ENCODE measurements at regions not wholly inside any gene's neighbourhood (a gene's known extent, or its start where the extent isn't known, plus 50 kb on each side); places are given as distances from the start of the nearest gene placed in this dataset.

DNA sequence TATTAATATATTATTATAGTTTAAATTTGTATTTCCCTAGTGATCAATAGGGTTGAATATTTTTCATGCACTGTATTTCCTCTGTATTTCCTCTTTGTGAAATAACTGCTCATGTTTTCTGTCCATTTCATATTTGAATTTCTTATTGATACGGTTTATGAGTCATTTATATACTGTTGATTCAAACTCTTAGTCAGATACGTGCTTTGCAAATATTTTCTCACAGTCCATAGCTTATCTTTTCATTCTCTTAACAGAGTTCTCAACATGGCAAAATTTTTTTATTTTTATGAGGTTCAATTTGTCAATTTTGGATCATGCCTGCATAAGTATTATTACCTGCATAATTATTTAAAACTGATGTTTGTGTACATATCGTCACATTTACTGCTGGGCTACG is 329.6 kb downstream of the HAO1 start:
- Mint-ChIP-seq H3K4me3 (no peak overlapping the region), H3K9me3 (no peaks in the 10 kb centered on the region), H3K27ac (no peak overlapping the region), H3K4me1 (no peaks in the 10 kb centered on the region), H3K27me3 (ENCODE audit: insufficient read depth) (no peaks in the 10 kb centered on the region), H3K36me3 (ENCODE audit: low read depth) (no peaks in the 10 kb centered on the region)
- Histone ChIP-seq H3K4me3 (ENCODE audit: low read length) (no peak overlapping the region), H3K27ac (ENCODE audit: low read depth, low read length) (no peak overlapping the region), H3K27me3 (ENCODE audit: control insufficient read depth, insufficient read depth, low read length, poor library complexity, severe bottlenecking) (no peaks in the 10 kb centered on the region), H3K36me3 (ENCODE audit: control insufficient read depth, insufficient read depth, low read length) (no peaks in the 10 kb centered on the region), H3K9me3 (ENCODE audit: control insufficient read depth, low read length) (no peaks in the 10 kb centered on the region), H3K9ac (ENCODE audit: extremely low read depth, low read length, poor library complexity, severe bottlenecking) (no peak overlapping the region), H3K4me1 (ENCODE audit: control insufficient read depth, insufficient read depth, low read length) (no peaks in the 10 kb centered on the region)
- TF ChIP-seq, protein P1, sequence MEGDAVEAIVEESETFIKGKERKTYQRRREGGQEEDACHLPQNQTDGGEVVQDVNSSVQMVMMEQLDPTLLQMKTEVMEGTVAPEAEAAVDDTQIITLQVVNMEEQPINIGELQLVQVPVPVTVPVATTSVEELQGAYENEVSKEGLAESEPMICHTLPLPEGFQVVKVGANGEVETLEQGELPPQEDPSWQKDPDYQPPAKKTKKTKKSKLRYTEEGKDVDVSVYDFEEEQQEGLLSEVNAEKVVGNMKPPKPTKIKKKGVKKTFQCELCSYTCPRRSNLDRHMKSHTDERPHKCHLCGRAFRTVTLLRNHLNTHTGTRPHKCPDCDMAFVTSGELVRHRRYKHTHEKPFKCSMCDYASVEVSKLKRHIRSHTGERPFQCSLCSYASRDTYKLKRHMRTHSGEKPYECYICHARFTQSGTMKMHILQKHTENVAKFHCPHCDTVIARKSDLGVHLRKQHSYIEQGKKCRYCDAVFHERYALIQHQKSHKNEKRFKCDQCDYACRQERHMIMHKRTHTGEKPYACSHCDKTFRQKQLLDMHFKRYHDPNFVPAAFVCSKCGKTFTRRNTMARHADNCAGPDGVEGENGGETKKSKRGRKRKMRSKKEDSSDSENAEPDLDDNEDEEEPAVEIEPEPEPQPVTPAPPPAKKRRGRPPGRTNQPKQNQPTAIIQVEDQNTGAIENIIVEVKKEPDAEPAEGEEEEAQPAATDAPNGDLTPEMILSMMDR (conservative IDR thresholded peaks at IDR 0.05), result no peak
- 100% methylated on average over 4 of the region's 4 CpGs; no CpG with 5 or more reads in 1 of the 2 experiments for WGBS, 2 experiments (ENCODE audit: insufficient coverage in 1 of 2, insufficient read length in 1 of 2)
- DNase-seq, result no peak

DNA sequence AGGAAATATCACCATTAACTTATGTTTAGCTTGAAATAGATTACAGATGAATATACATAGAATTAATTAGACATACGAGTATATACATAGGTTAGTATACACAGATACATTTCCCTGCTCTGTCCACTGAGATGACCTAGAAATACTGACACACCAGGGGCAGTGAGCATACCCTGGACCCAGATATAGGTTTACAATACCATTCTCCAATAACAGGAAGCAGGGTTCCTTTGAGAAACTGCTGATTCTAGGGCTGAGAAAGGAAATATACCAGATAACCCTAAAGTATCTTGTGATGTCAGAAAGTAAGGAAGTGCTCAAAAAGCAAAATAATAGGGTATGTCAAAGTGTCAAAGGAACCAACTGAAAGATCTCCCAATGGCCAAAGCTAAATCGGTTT is 322.5 kb downstream of the HAO1 start:
- Histone ChIP-seq H3K27me3 (ENCODE audit: control insufficient read depth, insufficient read depth, low read length, poor library complexity, severe bottlenecking) (no peaks in the 10 kb centered on the region), H3K9ac (ENCODE audit: extremely low read depth, low read length, poor library complexity, severe bottlenecking) (no peak overlapping the region), H3K9me3 (ENCODE audit: control insufficient read depth, low read length) (peaks cover 4% of the 10 kb centered on the region), H3K36me3 (ENCODE audit: control insufficient read depth, insufficient read depth, low read length) (no peaks in the 10 kb centered on the region), H3K4me1 (ENCODE audit: control insufficient read depth, insufficient read depth, low read length) (no peaks in the 10 kb centered on the region), H3K4me3 (ENCODE audit: low read length) (no peak overlapping the region), H3K27ac (ENCODE audit: low read depth, low read length) (no peak overlapping the region)
- peaks cover 11% of the 10 kb centered on the region for H3K9me3 Mint-ChIP-seq
- no peak for DNase-seq
- peaks cover 5% of the 10 kb centered on the region for H3K4me1 Mint-ChIP-seq
- no peak overlapping the region for H3K27ac Mint-ChIP-seq
- H3K27me3 Mint-ChIP-seq (ENCODE audit: insufficient read depth), result peaks cover 10% of the 10 kb centered on the region
- TF ChIP-seq, protein P1 (conservative IDR thresholded peaks at IDR 0.05), result no peak
- no peaks in the 10 kb centered on the region for H3K36me3 Mint-ChIP-seq (ENCODE audit: low read depth)
- WGBS, 2 experiments (ENCODE audit: insufficient coverage in 1 of 2, insufficient read length in 1 of 2), result no CpG with 5 or more reads among the region's 2 CpGs
- H3K4me3 Mint-ChIP-seq, result no peak overlapping the region

DNA sequence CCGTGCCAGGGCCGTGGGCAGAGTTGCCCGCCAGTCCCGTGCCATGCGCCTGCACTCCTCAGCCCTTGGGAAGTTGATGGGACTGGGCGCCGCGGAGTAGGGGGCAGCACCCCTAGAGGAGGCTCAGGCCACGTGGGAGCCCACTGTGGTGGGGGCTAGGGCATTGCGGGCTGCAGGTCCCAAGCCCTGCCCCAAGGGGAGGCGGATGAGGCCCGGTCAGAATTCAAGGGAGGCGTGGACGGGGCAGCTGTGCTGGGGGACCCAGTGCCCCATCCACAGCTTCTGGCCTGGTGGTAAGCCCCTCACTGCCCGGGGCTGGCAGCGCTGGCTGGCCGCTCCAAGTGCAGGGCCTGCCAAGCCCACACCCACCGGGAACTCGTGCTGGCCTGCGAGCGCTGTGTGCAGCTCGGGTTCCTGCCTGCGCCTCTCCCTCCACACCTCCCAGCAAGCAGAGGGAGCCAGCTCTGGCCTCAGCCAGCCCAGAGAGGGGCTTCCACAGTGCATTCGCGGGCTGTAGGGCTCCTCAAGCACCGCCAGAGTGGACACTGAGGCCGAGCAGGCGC is 317.8 kb downstream of the HAO1 start:
- no peaks in the 10 kb centered on the region for H3K36me3 ChIP-seq (ENCODE audit: control insufficient read depth, insufficient read depth, low read length)
- H3K36me3 Mint-ChIP-seq (ENCODE audit: low read depth), result no peaks in the 10 kb centered on the region
- no peak overlapping the region for H3K27ac Mint-ChIP-seq
- no peak overlapping the region for H3K27ac ChIP-seq (ENCODE audit: low read depth, low read length)
- H3K27me3 Mint-ChIP-seq (ENCODE audit: insufficient read depth), result peaks cover under 1% of the 10 kb centered on the region
- no peaks in the 10 kb centered on the region for H3K4me1 ChIP-seq (ENCODE audit: control insufficient read depth, insufficient read depth, low read length)
- H3K4me1 Mint-ChIP-seq, result peaks cover 5% of the 10 kb centered on the region
- no peaks in the 10 kb centered on the region for H3K27me3 ChIP-seq (ENCODE audit: control insufficient read depth, insufficient read depth, low read length, poor library complexity, severe bottlenecking)
- H3K9me3 ChIP-seq (ENCODE audit: control insufficient read depth, low read length), result peaks cover 4% of the 10 kb centered on the region
- no peak overlapping the region for H3K4me3 Mint-ChIP-seq
- DNase-seq, result no peak
- H3K4me3 ChIP-seq (ENCODE audit: low read length), result no peak overlapping the region
- 93 to 96% methylated on average over 11 to 28 of the region's 28 CpGs for WGBS, 2 experiments (ENCODE audit: insufficient coverage in 1 of 2, insufficient read length in 1 of 2)
- peaks cover 19% of the 10 kb centered on the region for H3K9me3 Mint-ChIP-seq
- H3K9ac ChIP-seq (ENCODE audit: extremely low read depth, low read length, poor library complexity, severe bottlenecking), result no peak overlapping the region
- TF ChIP-seq, protein P1 (conservative IDR thresholded peaks at IDR 0.05), result no peak

Measured in endodermal cell (in vitro differentiated cells).